Gastrocnemius medialis (tissue), 4 donors: ENCODE measurements at regions not wholly inside any gene's neighbourhood (a gene's known extent, or its start where the extent isn't known, plus 50 kb on each side); places are given as distances from the start of the nearest gene placed in this dataset.

Source experiments
- ATAC-seq, 2 donors: fragments of 150-250 bp; one replicate each; pipeline ENCODE4 v1.9.1; 2016
- DNase-seq, 2 donors: peaks; one replicate each; pipeline ENCODE4 v3.0.0-alpha.2; 2019
- H3K27ac ChIP-seq, 4 donors: fragments of 200-600 bp; sonication (generic); 1 replicate in 1 of 4; 2 replicates in 3 of 4; pipeline ENCODE4 v1.5.1; 2016 to 2018; ENCODE audit warnings: mild to moderate bottlenecking in 2 of 4, moderate library complexity in 1 of 4
- H3K27me3 ChIP-seq, 3 donors: fragments of 200-600 bp; sonication (generic) in 2 of 3; 1 replicate in 1 of 3; 2 replicates in 2 of 3; pipeline versions ENCODE4 v1.5.1 to v1.6.0; 2016 to 2019; ENCODE audit warnings: mild to moderate bottlenecking in 1 of 3, moderate library complexity in 1 of 3
- H3K36me3 ChIP-seq, 2 donors: fragments of 200-600 bp; sonication (generic) in 1 of 2; one replicate each; pipeline ENCODE4 v1.5.1; 2017 to 2018
- H3K4me1 ChIP-seq, 2 donors: fragments of 200-600 bp; sonication (generic) in 1 of 2; one replicate each; pipeline ENCODE4 v1.5.1; 2016 to 2017; ENCODE audit warnings: mild to moderate bottlenecking in 2 of 2
- H3K4me3 ChIP-seq, 4 donors: fragments of 200-600 bp; sonication (generic) in 3 of 4; 1 replicate in 1 of 4; 2 replicates in 3 of 4; pipeline ENCODE4 v1.5.1; 2016 to 2019; ENCODE audit warnings: mild to moderate bottlenecking in 2 of 4
- H3K9me3 ChIP-seq, 3 donors: fragments of 200-600 bp; sonication (generic) in 2 of 3; 1 replicate in 1 of 3; 2 replicates in 2 of 3; pipeline ENCODE4 v1.5.1; 2016 to 2019
- CTCF ChIP-seq, 5 experiments: fragments of 450-650 bp in 3 of 5; fragments of 200-600 bp in 2 of 5; sonication (generic) in 2 of 5; IDR thresholded peaks in 4 of 5; conservative IDR thresholded peaks in 1 of 5; 1 replicate in 4 of 5; 2 replicates in 1 of 5; pipeline ENCODE4 v1.5.1; 2016 to 2019; ENCODE audit warnings: antibody characterized with exemption in 5 of 5, mild to moderate bottlenecking in 3 of 5, moderate library complexity in 3 of 5
- POLR2A ChIP-seq, 2 donors: fragments of 450-650 bp; IDR thresholded peaks; one replicate each; pipeline ENCODE4 v1.6.1; 2017; ENCODE audit warnings: antibody characterized with exemption in 2 of 2, mild to moderate bottlenecking in 2 of 2, moderate library complexity in 2 of 2
- in situ Hi-C, 4 donors: fragments of 200-750 bp; cut with MboI; loops; one replicate each; pipeline versions ENCODE4 v1.15.0 to v1.8.0; 2017; ENCODE audit warnings: low sequenced_read_pairs in 4 of 4
- intact Hi-C: fragments of 100-400 bp; cut with DNase I; formaldehyde crosslinking; loops from one replicate; pipeline ENCODE4 v1.15.1; 2023; ENCODE audit warnings: low total_unique reads

- TF ChIP-seq POLR2A (IDR thresholded peaks at IDR 0.05) (no peak), CTCF (IDR thresholded peaks at IDR 0.05 in 4 of 5, conservative IDR thresholded peaks at IDR 0.05 in 1 of 5) (no peak)
- DNase-seq, result no peak
- Histone ChIP-seq H3K4me3 (no peak overlapping the region), H3K9me3 (no peaks in the 10 kb centered on the region), H3K27ac (no peak overlapping the region), H3K4me1 (no peaks in the 10 kb centered on the region), H3K27me3 (no peaks in the 10 kb centered on the region), H3K36me3 (no peaks in the 10 kb centered on the region)
- in situ Hi-C loops, result no loop called here
- intact Hi-C loops, result no loop called here
- no peak for ATAC-seq
These were observed 379.1 kb downstream of the INHBA start for GRCh38 chr7:41323806-41324205.

- DNase-seq, result no peak
- in situ Hi-C loops, result no loop called here
- intact Hi-C loops, result no loop called here
- Histone ChIP-seq H3K9me3 (no peaks in the 10 kb centered on the region), H3K4me3 (no peak overlapping the region), H3K27ac (no peak overlapping the region), H3K36me3 (no peaks in the 10 kb centered on the region), H3K4me1 (no peaks in the 10 kb centered on the region), H3K27me3 (no peaks in the 10 kb centered on the region)
- TF ChIP-seq CTCF (IDR thresholded peaks at IDR 0.05 in 4 of 5, conservative IDR thresholded peaks at IDR 0.05 in 1 of 5) (no peak), POLR2A (IDR thresholded peaks at IDR 0.05) (no peak)
- ATAC-seq, result no peak
These were observed 383.3 kb downstream of the INHBA start for GRCh38 chr7:41319581-41319980.

GRCh38 chr7:41316410-41316809, 386.5 kb downstream of the INHBA start:
- in situ Hi-C loops, result no loop called here
- H3K4me1 ChIP-seq, result no peaks in the 10 kb centered on the region
- no peak overlapping the region for H3K4me3 ChIP-seq
- H3K27me3 ChIP-seq, result no peaks in the 10 kb centered on the region
- no peaks in the 10 kb centered on the region for H3K9me3 ChIP-seq
- H3K27ac ChIP-seq, result no peak overlapping the region
- TF ChIP-seq CTCF (IDR thresholded peaks at IDR 0.05 in 4 of 5, conservative IDR thresholded peaks at IDR 0.05 in 1 of 5), result no peak
- no peak for TF ChIP-seq POLR2A (IDR thresholded peaks at IDR 0.05)
- intact Hi-C loops, result no loop called here
- ATAC-seq (no peak), DNase-seq (no peak)
- H3K36me3 ChIP-seq, result no peaks in the 10 kb centered on the region

- intact Hi-C loops (no loop called here), in situ Hi-C loops (no loop called here)
- TF ChIP-seq POLR2A (IDR thresholded peaks at IDR 0.05) (no peak), CTCF (IDR thresholded peaks at IDR 0.05 in 4 of 5, conservative IDR thresholded peaks at IDR 0.05 in 1 of 5) (no peak)
- H3K4me3 ChIP-seq, result no peak overlapping the region
- no peaks in the 10 kb centered on the region for H3K27me3 ChIP-seq
- H3K27ac ChIP-seq, result no peak overlapping the region
- DNase-seq, result no peak
- no peaks in the 10 kb centered on the region for H3K36me3 ChIP-seq
- no peak for ATAC-seq
- H3K4me1 ChIP-seq, result no peaks in the 10 kb centered on the region
- H3K9me3 ChIP-seq, result no peaks in the 10 kb centered on the region
These were observed 387.1 kb downstream of the INHBA start for GRCh38 chr7:41315764-41316163.

- H3K27ac ChIP-seq, result no peak overlapping the region
- intact Hi-C loops, result no loop called here
- in situ Hi-C loops, result no loop called here
- H3K36me3 ChIP-seq, result no peaks in the 10 kb centered on the region
- ATAC-seq (no peak), DNase-seq (no peak)
- H3K4me3 ChIP-seq, result no peak overlapping the region
- no peaks in the 10 kb centered on the region for H3K9me3 ChIP-seq
- no peaks in the 10 kb centered on the region for H3K27me3 ChIP-seq
- no peak for TF ChIP-seq POLR2A (IDR thresholded peaks at IDR 0.05)
- TF ChIP-seq CTCF (IDR thresholded peaks at IDR 0.05 in 4 of 5, conservative IDR thresholded peaks at IDR 0.05 in 1 of 5), result no peak
- no peaks in the 10 kb centered on the region for H3K4me1 ChIP-seq
These were observed 389.7 kb downstream of the INHBA start for GRCh38 chr7:41313171-41313570.
